ENCODE measurements at regions not wholly inside any gene's neighbourhood (a gene's known extent, or its start where the extent isn't known, plus 50 kb on each side); places are given as distances from the start of the nearest gene placed in this dataset.

DNA sequence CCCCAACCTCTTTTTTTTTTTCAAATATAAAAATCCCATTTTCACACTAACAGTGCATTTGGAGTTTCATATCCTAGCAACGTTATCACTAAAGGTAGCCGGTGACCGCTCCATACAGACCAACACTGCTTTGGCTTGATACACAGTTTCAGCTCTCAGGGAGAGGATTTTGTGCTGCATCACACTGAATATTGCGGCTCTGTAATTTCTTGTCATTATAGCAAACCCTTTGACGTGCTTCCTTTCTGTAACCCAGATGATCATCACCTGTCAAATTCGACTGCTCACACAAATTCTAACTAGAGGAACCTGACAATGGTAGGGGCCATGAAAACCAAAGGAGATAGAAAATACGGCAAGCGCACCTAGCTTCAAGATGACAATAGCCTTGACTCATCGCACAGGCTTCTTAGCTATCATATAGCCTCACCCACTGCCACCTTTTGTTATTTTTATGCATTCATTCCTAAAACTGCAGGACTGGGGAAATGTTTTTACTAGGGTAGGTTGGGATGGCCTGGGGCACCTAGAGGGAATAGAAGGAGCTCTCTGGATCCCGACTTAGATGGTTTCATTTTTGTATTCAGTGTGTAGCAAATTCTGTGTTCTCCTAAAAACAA lies 582.9 kb upstream of the PIK3C3 start:
- Histone ChIP-seq H3K27me3 (replicated peaks; ENCODE audit: control insufficient read depth, insufficient read depth, low read length) (no peaks in the 10 kb centered on the region), H3K4me3 (ENCODE audit: low read depth, low read length) (no peak overlapping the region), H3K36me3 (ENCODE audit: control insufficient read depth, insufficient read depth, low read length) (no peaks in the 10 kb centered on the region), H3K9me3 (no peaks in the 10 kb centered on the region), H3K4me1 (no peaks in the 10 kb centered on the region)
- no peaks in the 10 kb centered on the region for H3K36me3 Mint-ChIP-seq (ENCODE audit: insufficient read depth, unreplicated experiment)
- no peak for DNase-seq
- H3K9me3 Mint-ChIP-seq (ENCODE audit: unreplicated experiment) = no peaks in the 10 kb centered on the region
- intact Hi-C loops (cut with micrococcal nuclease; ENCODE audit: unreplicated experiment) = no loop called here
- no peak overlapping the region for H3K27ac Mint-ChIP-seq (ENCODE audit: unreplicated experiment)
- peaks cover 5% of the 10 kb centered on the region for H3K27me3 Mint-ChIP-seq (ENCODE audit: insufficient read depth, unreplicated experiment)
- TF ChIP-seq, protein P1, sequence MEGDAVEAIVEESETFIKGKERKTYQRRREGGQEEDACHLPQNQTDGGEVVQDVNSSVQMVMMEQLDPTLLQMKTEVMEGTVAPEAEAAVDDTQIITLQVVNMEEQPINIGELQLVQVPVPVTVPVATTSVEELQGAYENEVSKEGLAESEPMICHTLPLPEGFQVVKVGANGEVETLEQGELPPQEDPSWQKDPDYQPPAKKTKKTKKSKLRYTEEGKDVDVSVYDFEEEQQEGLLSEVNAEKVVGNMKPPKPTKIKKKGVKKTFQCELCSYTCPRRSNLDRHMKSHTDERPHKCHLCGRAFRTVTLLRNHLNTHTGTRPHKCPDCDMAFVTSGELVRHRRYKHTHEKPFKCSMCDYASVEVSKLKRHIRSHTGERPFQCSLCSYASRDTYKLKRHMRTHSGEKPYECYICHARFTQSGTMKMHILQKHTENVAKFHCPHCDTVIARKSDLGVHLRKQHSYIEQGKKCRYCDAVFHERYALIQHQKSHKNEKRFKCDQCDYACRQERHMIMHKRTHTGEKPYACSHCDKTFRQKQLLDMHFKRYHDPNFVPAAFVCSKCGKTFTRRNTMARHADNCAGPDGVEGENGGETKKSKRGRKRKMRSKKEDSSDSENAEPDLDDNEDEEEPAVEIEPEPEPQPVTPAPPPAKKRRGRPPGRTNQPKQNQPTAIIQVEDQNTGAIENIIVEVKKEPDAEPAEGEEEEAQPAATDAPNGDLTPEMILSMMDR (IDR thresholded peaks at IDR 0.05; ENCODE audit: insufficient read depth in 1 of 2, low read depth in 1 of 2, low read length in 1 of 2, severe bottlenecking in 1 of 2, unreplicated experiment in 1 of 2) = no peak
- ChIA-PET POLR2A (no interaction called here), CTCF (no interaction called here)
- no peaks in the 10 kb centered on the region for H3K4me1 Mint-ChIP-seq (ENCODE audit: low read depth, unreplicated experiment)
- no peak overlapping the region for H3K4me3 Mint-ChIP-seq (ENCODE audit: unreplicated experiment)
- BruUV-seq (replicated peaks) = no TSS peak

DNA sequence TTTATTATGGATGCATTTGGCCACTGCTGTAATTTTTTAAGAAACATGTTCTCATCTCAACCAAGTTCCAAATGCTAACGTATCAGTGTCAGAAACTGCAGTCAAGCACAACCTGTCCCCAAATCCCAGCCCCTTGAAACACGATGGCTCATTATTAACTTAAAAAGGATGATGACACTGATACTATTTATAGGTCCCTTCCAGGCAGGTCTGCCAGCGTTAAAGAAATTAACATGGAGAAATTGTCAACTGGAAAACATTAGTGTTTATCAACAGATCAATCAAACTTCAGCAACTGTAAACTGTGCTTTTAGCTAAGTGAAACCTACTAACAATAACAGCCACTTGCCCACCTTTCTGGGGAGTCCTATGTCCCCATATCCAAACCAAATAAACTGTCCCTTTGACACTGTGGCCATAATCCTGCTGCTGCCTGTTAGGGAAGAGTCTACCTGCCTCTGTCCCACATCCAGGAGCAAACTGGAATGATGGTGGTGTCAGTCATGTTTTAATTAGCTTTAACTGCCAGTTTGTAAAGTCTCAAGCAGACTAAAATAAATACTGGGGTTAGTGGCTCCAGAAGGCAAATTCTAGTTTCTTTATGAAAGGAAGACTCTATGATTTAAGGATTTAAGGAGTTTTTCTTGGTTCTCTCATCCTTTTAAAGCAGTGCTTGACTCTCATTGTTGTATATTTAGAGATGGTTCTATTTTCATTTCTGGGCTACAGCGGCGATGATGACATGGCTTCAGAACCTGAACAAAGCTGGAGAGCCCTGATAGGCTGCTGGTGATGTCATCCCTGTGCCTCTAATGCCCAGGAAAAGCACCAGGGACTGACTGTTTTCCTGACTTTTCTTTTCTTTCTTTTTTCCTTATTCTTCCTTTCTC lies 583.6 kb upstream of the PIK3C3 start:
- intact Hi-C loops (cut with micrococcal nuclease; ENCODE audit: unreplicated experiment) = no loop called here
- Histone ChIP-seq H3K27me3 (replicated peaks; ENCODE audit: control insufficient read depth, insufficient read depth, low read length) (no peaks in the 10 kb centered on the region), H3K4me3 (ENCODE audit: low read depth, low read length) (no peak overlapping the region), H3K4me1 (no peaks in the 10 kb centered on the region), H3K36me3 (ENCODE audit: control insufficient read depth, insufficient read depth, low read length) (no peaks in the 10 kb centered on the region), H3K9me3 (no peaks in the 10 kb centered on the region)
- BruUV-seq (replicated peaks) = no TSS peak
- H3K4me3 Mint-ChIP-seq (ENCODE audit: unreplicated experiment) = no peak overlapping the region
- ChIA-PET POLR2A (no interaction called here), CTCF (no interaction called here)
- H3K4me1 Mint-ChIP-seq (ENCODE audit: low read depth, unreplicated experiment) = no peaks in the 10 kb centered on the region
- H3K27me3 Mint-ChIP-seq (ENCODE audit: insufficient read depth, unreplicated experiment) = peaks cover 5% of the 10 kb centered on the region
- H3K9me3 Mint-ChIP-seq (ENCODE audit: unreplicated experiment) = no peaks in the 10 kb centered on the region
- no peak overlapping the region for H3K27ac Mint-ChIP-seq (ENCODE audit: unreplicated experiment)
- TF ChIP-seq, protein P1 (IDR thresholded peaks at IDR 0.05; ENCODE audit: insufficient read depth in 1 of 2, low read depth in 1 of 2, low read length in 1 of 2, severe bottlenecking in 1 of 2, unreplicated experiment in 1 of 2) = no peak
- no peaks in the 10 kb centered on the region for H3K36me3 Mint-ChIP-seq (ENCODE audit: insufficient read depth, unreplicated experiment)
- DNase-seq = no peak

DNA sequence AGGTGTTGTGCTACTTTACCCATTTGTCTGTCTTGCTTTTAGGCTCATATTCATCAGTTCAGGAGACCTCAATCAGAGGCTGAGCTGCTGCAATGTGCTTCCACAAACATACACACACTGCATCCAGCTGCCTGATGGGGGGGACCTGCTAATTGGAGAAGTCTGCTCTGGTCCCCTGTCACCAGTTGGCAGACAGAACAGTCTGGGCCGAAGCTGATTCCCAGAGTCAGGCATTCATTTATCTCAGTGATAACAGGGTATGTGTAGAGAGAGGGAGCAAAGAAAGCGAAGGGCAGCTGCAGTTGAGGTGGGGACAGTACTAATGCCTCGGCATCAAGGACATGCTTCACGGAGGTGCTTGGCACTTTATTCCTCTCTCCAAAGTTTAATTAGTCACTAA lies 584.3 kb upstream of the PIK3C3 start:
- ChIA-PET CTCF (no interaction called here), POLR2A (no interaction called here)
- H3K36me3 Mint-ChIP-seq (ENCODE audit: insufficient read depth, unreplicated experiment) = no peaks in the 10 kb centered on the region
- no peaks in the 10 kb centered on the region for H3K9me3 Mint-ChIP-seq (ENCODE audit: unreplicated experiment)
- H3K4me1 Mint-ChIP-seq (ENCODE audit: low read depth, unreplicated experiment) = no peaks in the 10 kb centered on the region
- intact Hi-C loops (cut with micrococcal nuclease; ENCODE audit: unreplicated experiment) = no loop called here
- no peaks in the 10 kb centered on the region for H3K9me3 ChIP-seq
- peaks cover 6% of the 10 kb centered on the region for H3K27me3 Mint-ChIP-seq (ENCODE audit: insufficient read depth, unreplicated experiment)
- DNase-seq = no peak
- no peak overlapping the region for H3K4me3 ChIP-seq (ENCODE audit: low read depth, low read length)
- H3K27me3 ChIP-seq (replicated peaks; ENCODE audit: control insufficient read depth, insufficient read depth, low read length) = no peaks in the 10 kb centered on the region
- no peak overlapping the region for H3K4me3 Mint-ChIP-seq (ENCODE audit: unreplicated experiment)
- H3K4me1 ChIP-seq = no peaks in the 10 kb centered on the region
- TF ChIP-seq, protein P1 (IDR thresholded peaks at IDR 0.05; ENCODE audit: insufficient read depth in 1 of 2, low read depth in 1 of 2, low read length in 1 of 2, severe bottlenecking in 1 of 2, unreplicated experiment in 1 of 2) = no peak
- BruUV-seq (replicated peaks) = no TSS peak
- no peaks in the 10 kb centered on the region for H3K36me3 ChIP-seq (ENCODE audit: control insufficient read depth, insufficient read depth, low read length)
- no peak overlapping the region for H3K27ac Mint-ChIP-seq (ENCODE audit: unreplicated experiment)

Data from Caco-2 (cell line).